Vagina (tissue), 2 donors: ENCODE measurements at regions not wholly inside any gene's neighbourhood (a gene's known extent, or its start where the extent isn't known, plus 50 kb on each side); places are given as distances from the start of the nearest gene placed in this dataset.

Experiments
- DNase-seq, 2 donors: peaks; one replicate each; pipeline ENCODE4 v3.0.0-alpha.2; 2017; ENCODE audit errors: extremely low spot score in 2 of 2
- H3K27ac ChIP-seq: fragments of 200-600 bp; sonication (generic); one replicate; pipeline ENCODE4 v1.5.1; 2019
- H3K27me3 ChIP-seq: fragments of 200-600 bp; sonication (generic); one replicate; pipeline ENCODE4 v1.5.1; 2019
- H3K36me3 ChIP-seq, 2 donors: fragments of 200-600 bp; sonication (generic); one replicate each; pipeline ENCODE4 v1.5.1; 2017 to 2019
- H3K4me1 ChIP-seq: fragments of 200-600 bp; sonication (generic); one replicate; pipeline ENCODE4 v1.5.1; 2019
- H3K4me3 ChIP-seq, 2 donors: fragments of 200-600 bp; sonication (generic); 1 replicate in 1 of 2; 2 replicates in 1 of 2; pipeline ENCODE4 v1.5.1; 2016 to 2019
- H3K9me3 ChIP-seq: fragments of 200-600 bp; sonication (generic); one replicate; pipeline ENCODE4 v1.5.1; 2019
- CTCF ChIP-seq, 3 experiments: fragments of 450-650 bp in 2 of 3; fragments of 200-600 bp in 1 of 3; sonication (generic) in 1 of 3; IDR thresholded peaks; one replicate each; pipeline ENCODE4 v1.5.1; 2017 to 2019; ENCODE audit warnings: antibody characterized with exemption in 3 of 3, mild to moderate bottlenecking in 2 of 3, moderate library complexity in 2 of 3
- POLR2A ChIP-seq, 2 donors: fragments of 450-650 bp; IDR thresholded peaks; one replicate each; pipeline ENCODE4 v1.6.1; 2017; ENCODE audit warnings: antibody characterized with exemption in 2 of 2, mild to moderate bottlenecking in 2 of 2, moderate library complexity in 2 of 2
- POLR2AphosphoS5 ChIP-seq, 2 donors: sonication (generic); formaldehyde crosslinking; IDR thresholded peaks; one replicate each; pipeline ENCODE4 v1.9.0; 2017; ENCODE audit warnings: antibody characterized with exemption in 2 of 2, mild to moderate bottlenecking in 2 of 2, low read depth in 1 of 2; ENCODE audit not compliant: insufficient read depth in 1 of 2
- intact Hi-C: fragments of 100-400 bp; cut with DNase I; formaldehyde crosslinking; loops from one replicate; pipeline ENCODE4 v1.15.1; 2023

- H3K36me3 ChIP-seq, result no peaks in the 10 kb centered on the region
- H3K9me3 ChIP-seq, result no peaks in the 10 kb centered on the region
- no peaks in the 10 kb centered on the region for H3K27me3 ChIP-seq
- intact Hi-C loops, result no loop called here
- H3K4me3 ChIP-seq, result no peak overlapping the region
- TF ChIP-seq POLR2A (IDR thresholded peaks at IDR 0.05) (no peak), CTCF (IDR thresholded peaks at IDR 0.05) (no peak), POLR2AphosphoS5 (IDR thresholded peaks at IDR 0.05; ENCODE audit: insufficient read depth in 1 of 2, low read depth in 1 of 2) (no peak)
- H3K4me1 ChIP-seq, result peaks cover 10% of the 10 kb centered on the region
- H3K27ac ChIP-seq, result peak overlapping the region; percentile 71
- DNase-seq, result no peak
Observed at GRCh38 chr1:234907208-234907939, 221.3 kb downstream of the TOMM20 start.

GRCh38 chr1:234906654-234907053 is 222.0 kb downstream of the TOMM20 start:
- H3K27me3 ChIP-seq, result no peaks in the 10 kb centered on the region
- H3K9me3 ChIP-seq, result no peaks in the 10 kb centered on the region
- H3K27ac ChIP-seq, result peak overlapping the region; percentile 71
- no peak for TF ChIP-seq POLR2AphosphoS5 (IDR thresholded peaks at IDR 0.05; ENCODE audit: insufficient read depth in 1 of 2, low read depth in 1 of 2)
- DNase-seq, result no peak
- H3K4me3 ChIP-seq, result no peak overlapping the region
- H3K4me1 ChIP-seq, result peaks cover 10% of the 10 kb centered on the region
- intact Hi-C loops, result no loop called here
- no peaks in the 10 kb centered on the region for H3K36me3 ChIP-seq

- Histone ChIP-seq H3K27me3 (no peaks in the 10 kb centered on the region), H3K4me1 (peaks cover 14% of the 10 kb centered on the region), H3K9me3 (no peaks in the 10 kb centered on the region), H3K27ac (no peak overlapping the region), H3K4me3 (no peak overlapping the region), H3K36me3 (no peaks in the 10 kb centered on the region)
- intact Hi-C loops, result loop anchor here (5.0 kb wide), 1 partner anchor 96 kb away; no protein-coding TSS in a partner anchor
- no peak for DNase-seq
- no peak for TF ChIP-seq POLR2AphosphoS5 (IDR thresholded peaks at IDR 0.05; ENCODE audit: insufficient read depth in 1 of 2, low read depth in 1 of 2)
- no peak for TF ChIP-seq CTCF (IDR thresholded peaks at IDR 0.05)
- no peak for TF ChIP-seq POLR2A (IDR thresholded peaks at IDR 0.05)
Observed at GRCh38 chr1:234902774-234903547, 225.7 kb downstream of the TOMM20 start.

- H3K4me1 ChIP-seq, result peaks cover 14% of the 10 kb centered on the region
- H3K4me3 ChIP-seq, result no peak overlapping the region
- no peak for TF ChIP-seq POLR2A (IDR thresholded peaks at IDR 0.05)
- no peak for TF ChIP-seq CTCF (IDR thresholded peaks at IDR 0.05)
- no peak for TF ChIP-seq POLR2AphosphoS5 (IDR thresholded peaks at IDR 0.05; ENCODE audit: insufficient read depth in 1 of 2, low read depth in 1 of 2)
- no peaks in the 10 kb centered on the region for H3K9me3 ChIP-seq
- H3K27me3 ChIP-seq, result no peaks in the 10 kb centered on the region
- intact Hi-C loops, result loop anchor here (5.0 kb wide), 1 partner anchor 94 kb away; no protein-coding TSS in a partner anchor
- H3K36me3 ChIP-seq, result no peaks in the 10 kb centered on the region
- H3K27ac ChIP-seq, result no peak overlapping the region
- DNase-seq, result no peak
Observed at GRCh38 chr1:234901491-234902049, 227.1 kb downstream of the TOMM20 start.

- no peak overlapping the region for H3K27ac ChIP-seq
- no peaks in the 10 kb centered on the region for H3K36me3 ChIP-seq
- peaks cover 14% of the 10 kb centered on the region for H3K4me1 ChIP-seq
- TF ChIP-seq POLR2AphosphoS5 (IDR thresholded peaks at IDR 0.05; ENCODE audit: insufficient read depth in 1 of 2, low read depth in 1 of 2) (no peak), CTCF (IDR thresholded peaks at IDR 0.05) (no peak), POLR2A (IDR thresholded peaks at IDR 0.05) (no peak)
- intact Hi-C loops, result loop anchor here (5.0 kb wide), 1 partner anchor 93 kb away; no protein-coding TSS in a partner anchor
- H3K4me3 ChIP-seq, result no peak overlapping the region
- no peaks in the 10 kb centered on the region for H3K9me3 ChIP-seq
- DNase-seq, result no peak
- no peaks in the 10 kb centered on the region for H3K27me3 ChIP-seq
Observed at GRCh38 chr1:234900595-234900994, 228.0 kb downstream of the TOMM20 start.
